Heart left ventricle (tissue), 16 donors: ENCODE measurements at regions not wholly inside any gene's neighbourhood (a gene's known extent, or its start where the extent isn't known, plus 50 kb on each side); places are given as distances from the start of the nearest gene placed in this dataset.

Experiments
- ATAC-seq, 4 donors: fragments of 200-7000 bp; cut with Tn5 transposase; one replicate each; pipeline ENCODE4 v1.9.1; 2020 to 2022; ENCODE audit warnings: moderate library complexity in 4 of 4, mild to moderate bottlenecking in 3 of 4, moderate number of reproducible peaks in 1 of 4
- DNase-seq, 5 donors: peaks; one replicate each; pipeline ENCODE4 v3.0.0-alpha.2; 2020
- H3K27ac ChIP-seq, 12 donors: fragments of 200-600 bp; sonication (generic) in 4 of 12; one replicate each; pipeline versions ENCODE4 v1.5.0 to v1.8.0; 2016 to 2022; ENCODE audit warnings: mild to moderate bottlenecking in 2 of 12
- H3K27me3 ChIP-seq, 9 donors: fragments of 200-600 bp; sonication (generic) in 2 of 9; one replicate each; pipeline versions ENCODE4 v1.5.1 to v1.8.0; 2016 to 2022; ENCODE audit warnings: mild to moderate bottlenecking in 3 of 9
- H3K36me3 ChIP-seq, 9 donors: fragments of 200-600 bp; sonication (generic) in 2 of 9; one replicate each; pipeline versions ENCODE4 v1.5.0 to v1.8.0; 2018 to 2022; ENCODE audit warnings: mild to moderate bottlenecking in 2 of 9
- H3K4me1 ChIP-seq, 12 donors: fragments of 200-600 bp; sonication (generic) in 4 of 12; one replicate each; pipeline versions ENCODE4 v1.5.0 to v1.8.0; 2016 to 2022; ENCODE audit warnings: mild to moderate bottlenecking in 3 of 12
- H3K4me3 ChIP-seq, 12 donors: fragments of 200-600 bp; sonication (generic) in 4 of 12; one replicate each; pipeline versions ENCODE4 v1.5.0 to v1.8.0; 2017 to 2022; ENCODE audit warnings: mild to moderate bottlenecking in 9 of 12, moderate library complexity in 4 of 12
- H3K9me3 ChIP-seq, 12 donors: fragments of 200-600 bp; sonication (generic) in 4 of 12; one replicate each; pipeline versions ENCODE4 v1.5.0 to v1.8.0; 2016 to 2022; ENCODE audit warnings: mild to moderate bottlenecking in 1 of 12
- CTCF ChIP-seq, 12 donors: fragments of 200-600 bp; sonication (generic) in 4 of 12; IDR thresholded peaks; one replicate each; pipeline versions ENCODE4 v1.5.0 to v1.8.0; 2018 to 2022; ENCODE audit warnings: antibody characterized with exemption in 12 of 12, mild to moderate bottlenecking in 5 of 12
- POLR2A ChIP-seq, 2 donors: fragments of 450-650 bp; IDR thresholded peaks; one replicate each; pipeline ENCODE4 v1.6.1; 2017; ENCODE audit warnings: antibody characterized with exemption in 2 of 2, mild to moderate bottlenecking in 2 of 2, moderate library complexity in 2 of 2
- WGBS, 4 donors: extraction: QIAGEN DNeasy Blood & Tissue Kit in 2 of 4; methylation state at CpG; one replicate each; pipeline versions ENCODE4 v1.1.5 to v1.1.7; 2013 to 2018; 5-methylcytosine and 5-hydroxymethylcytosine counted together
- intact Hi-C, 10 donors: fragments of 100-400 bp; cut with DNase I; formaldehyde crosslinking; loops; one replicate each; pipeline versions ENCODE4 v1.11.1 to v1.14.2; 2022
- donor health status: ischemic (EF 13 %, LVEDD 7.1; RV severe dilation, severe dysfunction).
- donor health status: healthy with polysubstance abuse.
- donor health status: DM: no; HTN: yes; CAD: no.
- donor health status: DM: no; HTN: no; CAD: no.
- donor health status: ischemic (EF 25% LVEDD 6.9; RV normal size, moderate dysfunction).
- donor health status: ischemic (EF 25% LVEDD 5.7; RV mildly dilated, moderate dysfunction).
- donor health status: healthy.
- donor health status: DM: yes; HTN: yes; CAD: no.
- donor health status: ischemic (EF 35%, LVEDD 5.7; RV mildly dilated, moderate dysfunction).
- donor health status: nonischemic (EF 11% LVEDD 7.7; RV severe dilation, severe dysfunction).
- donor health status: DM: yes; HTN: yes; CAD: no.
- donor health status: PGD.
- donor health status: ischemic (EF 29% LVEDD 5.4; RV normal size, mild dysfunction).
- donor health status: nonischemic (EF 23%, LVEDD 6.1; RV moderate dilation, normal function).

DNA sequence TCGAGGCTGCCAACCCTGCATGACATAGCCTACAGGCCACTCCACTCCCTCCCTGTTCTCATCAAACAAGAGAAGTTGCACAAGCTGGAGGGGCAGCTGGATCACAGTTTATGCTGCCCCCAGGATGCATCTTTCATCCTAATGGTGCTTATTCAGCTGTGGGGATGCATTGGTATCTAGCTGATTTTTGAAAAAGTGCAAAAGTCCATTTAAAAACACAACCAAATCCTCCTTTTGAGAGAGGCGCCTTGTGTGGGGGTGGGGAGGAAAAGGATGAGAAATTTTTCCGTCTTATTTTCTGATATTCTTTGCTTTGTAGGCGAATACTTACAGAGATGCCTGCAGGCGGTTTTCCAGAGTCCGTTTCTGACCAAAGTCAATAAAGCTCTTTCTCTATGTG lies 276.4 kb upstream of the BOD1L1 start:
- Histone ChIP-seq H3K36me3 (no peaks in the 10 kb centered on the region), H3K4me1 (no peaks in the 10 kb centered on the region), H3K27me3 (no peaks in the 10 kb centered on the region), H3K9me3 (no peaks in the 10 kb centered on the region), H3K4me3 (no peak overlapping the region), H3K27ac (no peak overlapping the region)
- no peak for DNase-seq
- ATAC-seq = no peak
- intact Hi-C loops = no loop called here
- WGBS, 4 donors = 70 to 82% (median 78%) methylated on average over 6 of the region's 6 CpGs
- TF ChIP-seq POLR2A (IDR thresholded peaks at IDR 0.05) (no peak), CTCF (IDR thresholded peaks at IDR 0.05) (no peak)

DNA sequence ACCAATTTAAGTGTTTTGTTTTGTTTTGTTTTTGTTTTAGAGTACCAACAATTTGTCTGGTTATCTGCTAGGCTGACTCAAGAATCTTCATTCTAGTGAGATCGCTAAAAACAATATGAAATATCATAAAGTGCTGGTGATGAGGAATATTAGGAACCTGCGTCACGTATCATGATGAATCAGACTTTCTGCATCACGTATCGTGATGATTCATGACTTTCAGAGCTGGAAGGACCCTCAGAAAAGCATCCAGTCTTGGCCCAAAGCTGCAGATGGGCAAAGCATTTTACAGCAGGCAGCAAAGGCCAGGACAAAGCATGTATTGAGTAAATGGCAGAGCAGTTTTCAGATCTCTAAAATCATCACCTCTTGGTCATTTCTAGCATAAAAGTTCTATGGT lies 278.0 kb upstream of the BOD1L1 start:
- 92 to 97% (median 94%) methylated on average over 5 of the region's 5 CpGs for WGBS, 4 donors
- intact Hi-C loops = no loop called here
- H3K9me3 ChIP-seq = no peaks in the 10 kb centered on the region
- no peaks in the 10 kb centered on the region for H3K36me3 ChIP-seq
- H3K4me1 ChIP-seq = no peaks in the 10 kb centered on the region
- TF ChIP-seq CTCF (IDR thresholded peaks at IDR 0.05) (no peak), POLR2A (IDR thresholded peaks at IDR 0.05) (no peak)
- no peaks in the 10 kb centered on the region for H3K27me3 ChIP-seq
- H3K4me3 ChIP-seq = no peak overlapping the region
- ATAC-seq (no peak), DNase-seq (no peak)
- no peak overlapping the region for H3K27ac ChIP-seq

DNA sequence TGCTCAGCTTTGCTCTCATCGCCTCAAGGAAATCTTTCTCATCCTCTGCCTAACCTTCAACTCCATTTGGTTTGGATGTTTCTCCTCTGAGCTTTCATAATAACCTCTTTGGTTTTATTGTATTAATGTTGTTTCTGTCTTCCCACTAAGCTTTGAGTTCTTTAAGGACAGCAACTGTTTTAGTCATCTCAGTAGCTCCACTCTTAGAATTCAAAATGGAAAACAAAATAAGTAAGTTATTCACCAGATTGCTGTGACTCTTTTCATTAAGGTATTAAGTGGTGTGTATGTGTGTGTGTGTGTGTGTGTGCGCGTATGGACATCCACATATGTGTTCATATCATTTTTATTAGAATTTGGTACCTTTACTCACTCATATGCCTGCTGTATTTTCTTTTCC lies 279.2 kb upstream of the BOD1L1 start:
- no peak for DNase-seq
- ATAC-seq = no peak
- intact Hi-C loops = no loop called here
- TF ChIP-seq POLR2A (IDR thresholded peaks at IDR 0.05) = no peak
- TF ChIP-seq CTCF (IDR thresholded peaks at IDR 0.05) = no peak
- Histone ChIP-seq H3K36me3 (no peaks in the 10 kb centered on the region), H3K27me3 (no peaks in the 10 kb centered on the region), H3K27ac (no peak overlapping the region), H3K4me1 (no peaks in the 10 kb centered on the region), H3K9me3 (no peaks in the 10 kb centered on the region), H3K4me3 (no peak overlapping the region)
- WGBS, 4 donors = 94 to 99% (median 97%) methylated on average over 3 of the region's 3 CpGs

DNA sequence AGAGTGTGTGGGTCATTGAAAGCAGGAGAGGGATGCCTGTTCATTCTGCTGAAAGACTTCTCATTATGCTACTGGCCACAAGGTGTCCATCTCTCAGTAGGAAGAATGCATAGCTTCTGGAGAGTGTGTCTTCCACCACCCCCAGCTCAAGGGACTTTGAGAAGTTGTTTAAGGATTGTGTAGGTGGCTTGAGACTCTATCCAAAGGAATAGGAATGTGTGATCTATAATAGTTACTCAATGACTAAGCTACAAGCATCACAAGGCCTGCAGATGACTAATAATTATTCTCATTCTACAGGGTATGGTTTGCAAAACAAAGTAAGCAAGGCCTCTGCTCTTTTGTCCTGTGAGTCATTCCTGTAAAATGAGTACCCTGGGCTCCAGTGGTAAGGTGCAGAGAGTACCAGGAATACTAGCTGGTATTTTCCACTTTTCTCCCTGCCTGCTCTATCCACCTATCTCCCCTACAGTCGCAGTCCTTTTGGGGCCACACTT lies 279.8 kb upstream of the BOD1L1 start:
- peak in 7 of 12 donors; percentile 7 to 34 (median 16) for TF ChIP-seq CTCF (IDR thresholded peaks at IDR 0.05)
- no peak for TF ChIP-seq POLR2A (IDR thresholded peaks at IDR 0.05)
- no peak overlapping the region for H3K4me3 ChIP-seq
- intact Hi-C loops = no loop called here
- no peaks in the 10 kb centered on the region for H3K36me3 ChIP-seq
- H3K9me3 ChIP-seq = no peaks in the 10 kb centered on the region
- DNase-seq (no peak), ATAC-seq (peak in 3 of 4 donors; percentile 24 to 70 (median 37))
- H3K27ac ChIP-seq = no peak overlapping the region
- H3K27me3 ChIP-seq = no peaks in the 10 kb centered on the region
- no peaks in the 10 kb centered on the region for H3K4me1 ChIP-seq
- WGBS, 4 donors = 93 to 100% (median 93%) methylated on average over 1 of the region's 1 CpG
